CD4-positive, CD25-positive, alpha-beta regulatory T cell (primary cell): ENCODE measurements at regions not wholly inside any gene's neighbourhood (a gene's known extent, or its start where the extent isn't known, plus 50 kb on each side); places are given as distances from the start of the nearest gene placed in this dataset.

ENCODE experiments used
- ATAC-seq, 2 donors: fragments of 150-1000 bp; cut with Tn5 transposase; one replicate each; pipeline ENCODE4 v1.10.0; 2021; ENCODE audit warnings: low read depth in 2 of 2, moderate number of reproducible peaks in 2 of 2, moderate library complexity in 1 of 2
- DNase-seq, 3 donors: peaks; one replicate each; pipeline versions ENCODE4 v3.0.0 to v3.0.0-alpha.2; 2012 to 2022; ENCODE audit warnings: mixed read lengths in 1 of 3
- H3K27ac ChIP-seq: one replicate; pipeline ENCODE4 v1.7.0; 2013; ENCODE audit warnings: mild to moderate bottlenecking, low read length; ENCODE audit not compliant: insufficient read depth, poor library complexity, severe bottlenecking
- H3K27me3 ChIP-seq: one replicate; pipeline ENCODE4 v1.7.0; 2013; ENCODE audit warnings: low read length; ENCODE audit not compliant: control insufficient read depth, insufficient read depth
- H3K36me3 ChIP-seq: one replicate; pipeline ENCODE4 v1.7.0; 2013; ENCODE audit warnings: mild to moderate bottlenecking, low read length, moderate library complexity; ENCODE audit not compliant: control insufficient read depth, insufficient read depth
- H3K4me1 ChIP-seq: 2 replicates; pipeline ENCODE4 v1.7.0; 2013; ENCODE audit warnings: mild to moderate bottlenecking, low read length; ENCODE audit not compliant: insufficient read depth, control insufficient read depth, poor library complexity, severe bottlenecking
- H3K4me3 ChIP-seq: one replicate; pipeline ENCODE4 v1.7.0; 2013; ENCODE audit warnings: low read depth, mild to moderate bottlenecking, low read length, moderate library complexity
- H3K9me3 ChIP-seq, 2 experiments: 1 replicate in 1 of 2; 2 replicates in 1 of 2; pipeline ENCODE4 v1.7.0; 2013; ENCODE audit warnings: low read length in 2 of 2, mild to moderate bottlenecking in 1 of 2, moderate library complexity in 1 of 2; ENCODE audit not compliant: control insufficient read depth in 2 of 2
- H3K27ac Mint-ChIP-seq, 3 donors: one replicate each; pipeline ENCODE4 v1.8.0; 2020 to 2022; ENCODE audit warnings: mild to moderate bottlenecking in 3 of 3, mixed read lengths in 3 of 3, moderate library complexity in 2 of 3
- H3K27me3 Mint-ChIP-seq: one replicate; pipeline ENCODE4 v1.8.0; 2022; ENCODE audit warnings: mild to moderate bottlenecking, mixed read lengths
- H3K36me3 Mint-ChIP-seq: one replicate; pipeline ENCODE4 v1.8.0; 2020; ENCODE audit warnings: mixed read lengths
- H3K4me1 Mint-ChIP-seq, 4 donors: one replicate each; pipeline ENCODE4 v1.8.0; 2020 to 2022; ENCODE audit warnings: mixed read lengths in 4 of 4, mild to moderate bottlenecking in 1 of 4
- H3K4me3 Mint-ChIP-seq, 4 donors: one replicate each; pipeline ENCODE4 v1.8.0; 2020 to 2022; ENCODE audit warnings: mild to moderate bottlenecking in 4 of 4, mixed read lengths in 4 of 4, moderate library complexity in 3 of 4
- H3K9me3 Mint-ChIP-seq, 7 donors: one replicate each; pipeline ENCODE4 v1.8.0; 2020 to 2022; ENCODE audit warnings: mixed read lengths in 7 of 7, mild to moderate bottlenecking in 3 of 7, moderate library complexity in 2 of 7

- Mint-ChIP-seq H3K27me3 (no peaks in the 10 kb centered on the region), H3K9me3 (peaks cover 0 to 8% (median 0%) of the 10 kb centered on the region in 7 donors), H3K4me3 (no peak overlapping the region), H3K4me1 (no peaks in the 10 kb centered on the region), H3K36me3 (no peaks in the 10 kb centered on the region), H3K27ac (no peak overlapping the region)
- DNase-seq, result no peak
- Histone ChIP-seq H3K27me3 (no peaks in the 10 kb centered on the region), H3K27ac (no peak overlapping the region), H3K9me3 (no peaks in the 10 kb centered on the region), H3K4me3 (no peak overlapping the region), H3K4me1 (no peaks in the 10 kb centered on the region), H3K36me3 (no peaks in the 10 kb centered on the region)
- no peak for ATAC-seq
Measured at GRCh38 chr3:153843994-153844393, 277.2 kb upstream of the ARHGEF26 start.

- Mint-ChIP-seq H3K9me3 (peaks cover 0 to 7% (median 0%) of the 10 kb centered on the region in 7 donors), H3K4me3 (no peak overlapping the region), H3K36me3 (no peaks in the 10 kb centered on the region), H3K4me1 (no peaks in the 10 kb centered on the region), H3K27ac (no peak overlapping the region), H3K27me3 (no peaks in the 10 kb centered on the region)
- no peaks in the 10 kb centered on the region for H3K9me3 ChIP-seq
- H3K4me1 ChIP-seq, result no peaks in the 10 kb centered on the region
- DNase-seq (no peak), ATAC-seq (no peak)
- H3K27me3 ChIP-seq, result no peaks in the 10 kb centered on the region
- no peak overlapping the region for H3K27ac ChIP-seq
- no peak overlapping the region for H3K4me3 ChIP-seq
- no peaks in the 10 kb centered on the region for H3K36me3 ChIP-seq
Measured at GRCh38 chr3:153845311-153845710, 275.9 kb upstream of the ARHGEF26 start.

DNA sequence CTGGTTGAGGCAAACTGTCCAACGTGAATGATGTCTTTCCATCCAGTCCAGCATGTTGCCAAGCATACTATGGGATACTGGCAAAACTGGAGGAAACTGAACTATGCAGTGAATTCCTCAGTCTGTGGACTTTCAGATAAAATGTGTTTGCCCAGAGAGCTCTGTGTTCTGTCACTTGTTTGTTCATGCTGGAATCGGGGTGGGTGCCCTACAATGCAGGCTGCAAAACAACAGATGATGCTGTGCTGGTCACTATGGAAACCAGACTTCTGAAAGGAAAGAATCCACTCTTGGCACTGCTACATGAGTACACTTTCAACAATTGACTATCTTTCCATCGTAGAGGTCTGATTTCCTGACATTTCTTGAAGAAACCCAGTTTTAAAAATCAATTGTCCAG is 272.5 kb upstream of the ARHGEF26 start:
- Mint-ChIP-seq H3K36me3 (no peaks in the 10 kb centered on the region), H3K27ac (no peak overlapping the region), H3K4me3 (no peak overlapping the region), H3K4me1 (no peaks in the 10 kb centered on the region), H3K27me3 (no peaks in the 10 kb centered on the region), H3K9me3 (no peaks in the 10 kb centered on the region)
- H3K27me3 ChIP-seq, result no peaks in the 10 kb centered on the region
- no peaks in the 10 kb centered on the region for H3K4me1 ChIP-seq
- no peaks in the 10 kb centered on the region for H3K9me3 ChIP-seq
- DNase-seq (no peak), ATAC-seq (no peak)
- no peak overlapping the region for H3K4me3 ChIP-seq
- H3K36me3 ChIP-seq, result no peaks in the 10 kb centered on the region
- H3K27ac ChIP-seq, result no peak overlapping the region

GRCh38 chr3:153852355-153852754 is 268.8 kb upstream of the ARHGEF26 start:
- H3K36me3 Mint-ChIP-seq, result no peaks in the 10 kb centered on the region
- no peaks in the 10 kb centered on the region for H3K27me3 Mint-ChIP-seq
- Histone ChIP-seq H3K9me3 (no peaks in the 10 kb centered on the region), H3K4me1 (no peaks in the 10 kb centered on the region), H3K27ac (no peak overlapping the region), H3K36me3 (no peaks in the 10 kb centered on the region), H3K27me3 (no peaks in the 10 kb centered on the region), H3K4me3 (no peak overlapping the region)
- no peak for DNase-seq
- no peak overlapping the region for H3K27ac Mint-ChIP-seq
- H3K4me1 Mint-ChIP-seq, result no peaks in the 10 kb centered on the region
- ATAC-seq, result no peak
- no peak overlapping the region for H3K4me3 Mint-ChIP-seq
- no peaks in the 10 kb centered on the region for H3K9me3 Mint-ChIP-seq

GRCh38 chr3:153853163-153853562 is 268.0 kb upstream of the ARHGEF26 start:
- Mint-ChIP-seq H3K27me3 (no peaks in the 10 kb centered on the region), H3K4me3 (no peak overlapping the region), H3K9me3 (no peaks in the 10 kb centered on the region), H3K27ac (no peak overlapping the region), H3K4me1 (no peaks in the 10 kb centered on the region), H3K36me3 (no peaks in the 10 kb centered on the region)
- Histone ChIP-seq H3K9me3 (no peaks in the 10 kb centered on the region), H3K27ac (no peak overlapping the region), H3K27me3 (no peaks in the 10 kb centered on the region), H3K36me3 (no peaks in the 10 kb centered on the region), H3K4me1 (no peaks in the 10 kb centered on the region), H3K4me3 (no peak overlapping the region)
- ATAC-seq (no peak), DNase-seq (no peak)

DNA sequence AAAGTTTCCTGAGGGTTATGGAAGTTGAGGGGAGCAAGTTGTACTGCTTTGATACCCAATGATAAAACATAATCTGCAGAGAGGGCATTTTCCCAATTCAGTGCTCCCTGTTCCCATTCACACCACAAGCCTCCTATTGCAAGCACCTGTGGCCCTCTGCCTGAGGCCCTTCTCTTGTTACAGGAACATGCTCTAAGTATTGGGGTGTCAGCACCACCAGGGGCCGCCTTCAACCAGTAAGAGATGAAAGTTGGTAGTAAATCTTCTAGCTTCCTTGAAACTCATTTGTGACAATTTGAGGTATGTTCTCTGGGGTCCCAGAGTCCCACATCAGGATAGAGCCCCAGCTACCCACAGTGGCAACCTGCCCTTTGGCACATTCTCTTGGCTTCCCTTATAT is 265.4 kb upstream of the ARHGEF26 start:
- Mint-ChIP-seq H3K27ac (no peak overlapping the region), H3K9me3 (no peaks in the 10 kb centered on the region), H3K27me3 (no peaks in the 10 kb centered on the region), H3K4me1 (no peaks in the 10 kb centered on the region), H3K4me3 (no peak overlapping the region), H3K36me3 (no peaks in the 10 kb centered on the region)
- no peak overlapping the region for H3K4me3 ChIP-seq
- no peaks in the 10 kb centered on the region for H3K4me1 ChIP-seq
- no peak overlapping the region for H3K27ac ChIP-seq
- no peaks in the 10 kb centered on the region for H3K27me3 ChIP-seq
- H3K9me3 ChIP-seq, result no peaks in the 10 kb centered on the region
- no peaks in the 10 kb centered on the region for H3K36me3 ChIP-seq
- ATAC-seq (no peak), DNase-seq (no peak)

DNA sequence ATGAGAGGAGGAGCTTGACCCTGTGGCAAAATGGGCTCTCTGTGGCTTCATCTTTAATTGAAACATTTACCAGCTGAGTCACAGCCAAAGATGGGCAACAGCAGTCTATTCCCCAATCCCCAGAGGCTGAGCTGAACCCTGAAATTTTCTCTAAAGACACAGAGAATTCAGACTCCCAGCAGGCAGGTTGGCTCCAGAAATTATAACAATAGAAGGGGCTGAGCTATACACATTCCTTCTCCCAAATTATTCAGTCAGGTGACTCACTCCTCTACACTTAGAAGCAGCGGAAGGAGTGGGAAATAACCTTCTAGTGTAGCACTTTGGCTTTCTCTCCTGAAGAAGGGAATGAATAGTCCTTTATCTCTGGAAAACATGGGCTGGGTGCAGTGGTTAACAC is 264.3 kb upstream of the ARHGEF26 start:
- no peaks in the 10 kb centered on the region for H3K36me3 Mint-ChIP-seq
- no peak overlapping the region for H3K27ac Mint-ChIP-seq
- no peak overlapping the region for H3K4me3 Mint-ChIP-seq
- H3K4me1 ChIP-seq, result no peaks in the 10 kb centered on the region
- no peaks in the 10 kb centered on the region for H3K27me3 ChIP-seq
- H3K4me3 ChIP-seq, result no peak overlapping the region
- ATAC-seq (no peak), DNase-seq (no peak)
- no peaks in the 10 kb centered on the region for H3K9me3 ChIP-seq
- H3K27me3 Mint-ChIP-seq, result no peaks in the 10 kb centered on the region
- H3K9me3 Mint-ChIP-seq, result no peaks in the 10 kb centered on the region
- no peak overlapping the region for H3K27ac ChIP-seq
- no peaks in the 10 kb centered on the region for H3K4me1 Mint-ChIP-seq
- H3K36me3 ChIP-seq, result no peaks in the 10 kb centered on the region

GRCh38 chr3:153864793-153865192 is 256.4 kb upstream of the ARHGEF26 start:
- H3K9me3 Mint-ChIP-seq, result peaks cover 0 to 4% (median 1%) of the 10 kb centered on the region in 7 donors
- H3K4me1 Mint-ChIP-seq, result no peaks in the 10 kb centered on the region
- H3K36me3 ChIP-seq, result no peaks in the 10 kb centered on the region
- no peaks in the 10 kb centered on the region for H3K9me3 ChIP-seq
- ATAC-seq (no peak), DNase-seq (no peak)
- H3K36me3 Mint-ChIP-seq, result no peaks in the 10 kb centered on the region
- H3K4me1 ChIP-seq, result no peaks in the 10 kb centered on the region
- H3K27me3 Mint-ChIP-seq, result no peaks in the 10 kb centered on the region
- no peak overlapping the region for H3K4me3 ChIP-seq
- H3K27ac Mint-ChIP-seq, result no peak overlapping the region
- no peak overlapping the region for H3K27ac ChIP-seq
- no peaks in the 10 kb centered on the region for H3K27me3 ChIP-seq
- no peak overlapping the region for H3K4me3 Mint-ChIP-seq
